Activated naive CD4-positive, alpha-beta T cell treated with anti-CD3 and anti-CD28 coated beads, Interleukin-2, amount 50 U/mL, for 16 hours (primary cell): ENCODE measurements at regions not wholly inside any gene's neighbourhood (a gene's known extent, or its start where the extent isn't known, plus 50 kb on each side); places are given as distances from the start of the nearest gene placed in this dataset.

ENCODE experiments used
- DNase-seq: peaks from one replicate; pipeline ENCODE4 v3.0.0-alpha.2; 2020

GRCh38 chr10:44196008-44196320, 188.9 kb downstream of the CXCL12 start:
- DNase-seq: no peak

GRCh38 chr10:44195112-44196007, 189.5 kb downstream of the CXCL12 start:
- no peak for DNase-seq

DNA sequence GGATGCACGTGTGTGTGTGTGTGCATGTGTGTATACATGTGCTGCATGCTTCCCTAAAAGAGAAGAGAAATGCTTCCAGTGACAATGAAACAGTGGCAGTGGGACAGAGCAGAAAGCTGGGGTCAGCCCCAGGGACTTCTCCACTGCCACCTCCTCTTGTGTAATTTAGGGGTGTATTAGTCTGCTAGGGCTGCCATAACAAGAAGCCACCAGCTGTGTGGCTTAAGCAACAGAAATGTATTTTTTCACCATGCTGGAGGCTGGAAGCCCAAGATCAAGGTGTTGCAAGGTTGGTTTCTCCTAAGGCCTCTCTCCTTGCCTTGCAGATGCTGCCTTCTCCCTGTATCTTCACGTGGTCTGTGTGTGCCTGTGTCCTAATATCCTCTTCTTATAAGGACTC, 190.5 kb downstream of the CXCL12 start:
- no peak for DNase-seq

- no peak for DNase-seq
Observed at GRCh38 chr10:44193567-44194220, 191.2 kb downstream of the CXCL12 start.

DNA sequence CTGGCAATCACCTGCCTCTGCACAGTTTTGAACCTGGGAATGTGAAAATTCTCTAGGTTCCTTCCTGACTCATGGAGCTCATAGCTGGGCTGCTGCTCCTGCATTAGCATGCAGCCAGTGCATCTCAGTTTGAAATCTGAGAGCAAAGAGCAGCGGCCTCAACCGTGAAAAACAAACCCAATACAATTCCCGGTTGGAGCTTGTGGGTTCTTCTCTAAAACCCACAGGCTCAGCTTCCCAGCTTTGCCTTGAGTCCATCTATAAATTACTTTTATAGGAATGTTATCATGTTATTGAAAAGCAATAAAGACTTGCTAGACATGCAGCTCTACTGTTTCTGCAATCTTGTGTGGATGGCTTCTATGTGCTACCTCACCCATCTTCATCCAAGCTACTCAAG, 191.7 kb downstream of the CXCL12 start:
- no peak for DNase-seq

- no peak for DNase-seq
Observed at GRCh38 chr10:44192435-44192834, 192.5 kb downstream of the CXCL12 start.

DNA sequence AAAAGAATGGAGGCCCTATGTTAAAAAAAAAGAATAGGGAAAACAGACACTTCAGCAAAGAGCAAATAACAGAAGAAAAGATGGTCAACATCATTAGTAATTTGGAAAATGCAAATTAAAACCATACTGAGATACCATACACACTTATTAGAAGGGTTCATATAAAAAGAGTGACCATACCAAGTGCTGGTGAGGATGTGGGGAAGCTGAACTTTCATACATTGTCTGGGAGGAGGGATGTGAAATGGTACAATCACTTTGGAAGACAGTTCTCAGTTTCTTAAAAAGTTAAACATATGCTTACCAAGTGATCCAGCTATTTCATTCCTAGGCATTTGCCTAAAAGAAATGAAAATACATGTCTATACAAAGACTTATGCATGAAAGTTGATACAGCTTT, 194.4 kb downstream of the CXCL12 start:
- DNase-seq: no peak

- no peak for DNase-seq
Observed at GRCh38 chr10:44186821-44187220, 198.1 kb downstream of the CXCL12 start.

DNA sequence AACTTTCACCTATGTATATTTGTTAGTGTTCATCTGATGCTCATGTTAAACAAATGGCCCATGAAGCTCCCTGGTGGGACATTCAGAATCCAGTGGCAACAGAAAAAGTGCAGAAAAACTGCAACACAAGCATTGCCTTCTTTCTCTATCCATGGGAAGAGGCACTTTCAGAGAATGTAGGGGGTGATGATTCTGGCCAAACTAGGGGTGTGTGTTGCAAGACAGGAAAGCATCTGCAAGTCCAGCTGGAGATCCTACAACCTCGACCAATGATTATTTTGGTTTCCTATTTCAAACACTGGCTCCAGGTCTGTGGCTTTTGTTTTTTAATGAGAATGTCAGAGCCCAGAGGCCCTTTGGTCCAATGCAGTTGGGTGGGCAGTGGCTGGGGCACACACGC, 198.7 kb downstream of the CXCL12 start:
- DNase-seq: no peak

GRCh38 chr10:44185315-44185666, 199.6 kb downstream of the CXCL12 start:
- DNase-seq: no peak

GRCh38 chr10:44184633-44185314, 200.1 kb downstream of the CXCL12 start:
- DNase-seq: no peak

GRCh38 chr10:44183667-44184632, 200.9 kb downstream of the CXCL12 start:
- no peak for DNase-seq

DNA sequence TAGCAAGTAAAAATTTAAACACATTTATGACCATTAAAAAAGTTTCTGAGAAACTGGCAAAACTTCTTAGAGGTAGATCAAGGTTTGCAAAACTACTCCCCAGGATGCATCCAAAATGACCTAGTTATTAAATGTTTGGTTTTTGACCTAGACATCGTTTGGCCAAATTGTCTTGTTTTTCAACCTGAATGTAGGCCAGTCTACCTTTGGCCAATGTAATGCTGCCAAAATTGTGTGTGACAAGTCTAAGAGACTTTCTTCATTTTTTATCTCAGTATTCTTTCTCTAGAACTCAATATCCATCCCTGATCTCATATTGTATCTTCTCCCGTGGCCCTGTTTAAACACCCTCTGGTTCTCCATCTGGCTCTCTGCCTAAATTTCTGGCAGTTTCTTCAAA, 202.0 kb downstream of the CXCL12 start:
- no peak for DNase-seq

- DNase-seq: no peak
Observed at GRCh38 chr10:44180321-44181168, 204.4 kb downstream of the CXCL12 start.

DNA sequence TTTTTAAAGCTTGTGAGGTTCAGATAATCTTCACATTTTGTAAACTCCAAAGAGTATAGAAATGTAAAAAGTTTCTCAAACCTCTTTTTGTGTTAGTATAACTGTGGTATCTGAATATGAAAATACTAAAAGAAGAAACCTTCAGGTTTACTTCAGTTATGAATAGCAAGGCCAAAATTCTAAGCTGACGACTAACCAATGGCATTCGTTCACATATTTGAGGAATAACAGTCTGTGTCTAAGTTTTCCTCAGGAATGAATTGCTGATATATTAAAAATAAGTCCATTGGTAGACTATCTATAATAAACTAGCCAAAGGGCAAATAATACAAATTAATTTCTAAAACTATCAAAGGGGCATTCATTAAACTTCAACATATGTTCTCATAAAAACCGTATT, 206.0 kb downstream of the CXCL12 start:
- no peak for DNase-seq

- DNase-seq: no peak
Observed at GRCh38 chr10:44178281-44178680, 206.6 kb downstream of the CXCL12 start.

DNA sequence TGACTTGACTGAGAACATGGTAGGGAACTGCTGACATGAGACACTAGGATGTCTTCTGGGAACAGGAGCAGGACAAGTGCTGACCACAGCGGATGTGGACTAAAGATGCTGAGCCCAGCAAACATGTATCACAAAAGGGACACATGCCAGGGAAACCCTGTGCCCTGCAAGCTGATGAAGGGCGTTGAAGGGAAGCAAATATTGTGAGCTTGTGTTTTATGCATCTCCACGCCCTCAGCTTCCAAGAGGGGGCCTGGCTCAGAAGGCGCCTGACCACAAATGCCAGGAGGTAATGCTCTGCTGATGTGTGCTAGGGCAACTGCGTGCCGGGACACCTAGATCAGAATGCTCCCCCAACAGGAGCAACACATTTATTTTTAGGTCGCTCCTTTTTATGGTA, 207.3 kb downstream of the CXCL12 start:
- DNase-seq: no peak

GRCh38 chr10:44176311-44176710, 208.6 kb downstream of the CXCL12 start:
- DNase-seq: no peak

GRCh38 chr10:44173608-44173894, 211.3 kb downstream of the CXCL12 start:
- no peak for DNase-seq

DNA sequence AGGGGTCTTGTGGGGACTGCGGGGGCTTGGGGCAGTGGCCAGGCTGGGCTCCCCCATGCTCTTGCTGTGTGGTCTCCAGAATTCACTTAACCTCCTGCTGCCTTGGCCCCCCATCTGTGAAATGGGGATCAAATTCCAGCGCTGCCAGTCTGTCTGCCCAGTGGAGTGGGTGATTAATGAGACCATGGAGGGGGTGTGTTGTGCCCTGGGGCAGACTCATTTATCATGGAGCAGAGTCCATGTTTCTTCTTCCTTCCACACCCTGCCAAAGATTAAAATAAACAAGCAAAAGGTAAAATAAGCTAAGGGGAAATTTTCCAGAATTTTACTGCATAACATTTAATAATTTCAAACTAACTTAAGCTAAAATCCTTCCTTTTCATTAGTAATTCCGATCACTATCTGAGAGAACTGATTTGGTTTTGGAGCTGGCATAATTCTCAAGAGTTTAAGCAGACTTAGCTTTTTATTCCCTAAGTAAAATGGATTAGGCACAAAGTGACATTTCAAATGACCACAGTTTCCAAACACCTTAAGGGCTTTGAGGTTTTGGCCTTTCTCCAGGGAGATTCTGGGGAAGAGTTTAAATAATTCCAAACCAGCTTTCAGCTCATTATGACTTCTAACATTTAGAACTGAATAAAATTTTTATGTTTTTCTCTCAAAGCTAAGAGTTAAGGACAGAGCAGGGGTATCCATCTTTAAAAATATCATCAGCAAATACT, 211.9 kb downstream of the CXCL12 start:
- no peak for DNase-seq

DNA sequence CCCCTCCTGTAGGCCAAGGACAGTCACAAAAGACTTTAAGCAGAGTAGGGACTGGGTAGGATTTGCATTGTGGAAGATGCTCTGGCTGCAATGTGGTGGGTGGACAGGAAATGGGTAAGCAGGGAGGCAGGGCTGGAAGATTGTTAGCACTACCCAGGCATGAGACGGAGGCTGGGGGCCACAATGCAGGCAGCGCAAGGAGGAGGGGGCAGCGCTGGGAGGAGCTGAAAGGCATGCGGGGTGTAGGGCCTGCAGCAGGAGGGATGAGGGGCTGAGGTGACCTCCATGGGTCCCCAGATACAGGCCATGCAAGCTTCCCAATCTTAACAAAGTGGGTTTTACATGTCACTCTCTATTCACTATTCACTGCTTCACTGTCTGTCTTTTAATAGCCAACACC, 213.1 kb downstream of the CXCL12 start:
- no peak for DNase-seq

- no peak for DNase-seq
Observed at GRCh38 chr10:44168478-44168877, 216.4 kb downstream of the CXCL12 start.
